ENCODE measurements at regions not wholly inside any gene's neighbourhood (a gene's known extent, or its start where the extent isn't known, plus 50 kb on each side); places are given as distances from the start of the nearest gene placed in this dataset.

- H3K27ac ChIP-seq: no peak overlapping the region
- TF ChIP-seq, protein P1, sequence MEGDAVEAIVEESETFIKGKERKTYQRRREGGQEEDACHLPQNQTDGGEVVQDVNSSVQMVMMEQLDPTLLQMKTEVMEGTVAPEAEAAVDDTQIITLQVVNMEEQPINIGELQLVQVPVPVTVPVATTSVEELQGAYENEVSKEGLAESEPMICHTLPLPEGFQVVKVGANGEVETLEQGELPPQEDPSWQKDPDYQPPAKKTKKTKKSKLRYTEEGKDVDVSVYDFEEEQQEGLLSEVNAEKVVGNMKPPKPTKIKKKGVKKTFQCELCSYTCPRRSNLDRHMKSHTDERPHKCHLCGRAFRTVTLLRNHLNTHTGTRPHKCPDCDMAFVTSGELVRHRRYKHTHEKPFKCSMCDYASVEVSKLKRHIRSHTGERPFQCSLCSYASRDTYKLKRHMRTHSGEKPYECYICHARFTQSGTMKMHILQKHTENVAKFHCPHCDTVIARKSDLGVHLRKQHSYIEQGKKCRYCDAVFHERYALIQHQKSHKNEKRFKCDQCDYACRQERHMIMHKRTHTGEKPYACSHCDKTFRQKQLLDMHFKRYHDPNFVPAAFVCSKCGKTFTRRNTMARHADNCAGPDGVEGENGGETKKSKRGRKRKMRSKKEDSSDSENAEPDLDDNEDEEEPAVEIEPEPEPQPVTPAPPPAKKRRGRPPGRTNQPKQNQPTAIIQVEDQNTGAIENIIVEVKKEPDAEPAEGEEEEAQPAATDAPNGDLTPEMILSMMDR (conservative IDR thresholded peaks at IDR 0.05): no peak
- no peak for TF ChIP-seq ZFX (IDR thresholded peaks at IDR 0.05)
These were observed 247.3 kb downstream of the TTLL7 start for GRCh38 chr1:83751602-83752001.

DNA sequence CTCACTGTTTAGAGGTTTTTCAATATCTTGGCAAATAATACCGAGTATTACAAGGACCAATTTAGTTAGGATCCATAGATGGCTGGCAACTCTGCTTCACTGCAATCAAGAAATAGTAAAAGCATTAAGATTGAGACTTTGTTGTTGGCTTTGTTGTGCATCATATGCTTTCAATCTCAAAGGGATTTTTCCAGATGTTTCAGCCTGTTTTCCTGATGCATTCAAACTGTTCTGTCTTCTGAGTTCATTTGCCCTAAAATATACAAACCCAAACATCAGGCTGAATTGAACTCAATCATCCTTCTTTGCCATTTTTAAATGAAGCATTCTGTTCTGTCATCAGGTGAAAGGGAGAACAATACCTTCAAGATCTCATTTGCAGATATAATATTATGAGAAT lies 248.7 kb downstream of the TTLL7 start:
- no peak overlapping the region for H3K27ac ChIP-seq
- TF ChIP-seq ZFX (IDR thresholded peaks at IDR 0.05): no peak
- TF ChIP-seq, protein P1 (conservative IDR thresholded peaks at IDR 0.05): no peak

DNA sequence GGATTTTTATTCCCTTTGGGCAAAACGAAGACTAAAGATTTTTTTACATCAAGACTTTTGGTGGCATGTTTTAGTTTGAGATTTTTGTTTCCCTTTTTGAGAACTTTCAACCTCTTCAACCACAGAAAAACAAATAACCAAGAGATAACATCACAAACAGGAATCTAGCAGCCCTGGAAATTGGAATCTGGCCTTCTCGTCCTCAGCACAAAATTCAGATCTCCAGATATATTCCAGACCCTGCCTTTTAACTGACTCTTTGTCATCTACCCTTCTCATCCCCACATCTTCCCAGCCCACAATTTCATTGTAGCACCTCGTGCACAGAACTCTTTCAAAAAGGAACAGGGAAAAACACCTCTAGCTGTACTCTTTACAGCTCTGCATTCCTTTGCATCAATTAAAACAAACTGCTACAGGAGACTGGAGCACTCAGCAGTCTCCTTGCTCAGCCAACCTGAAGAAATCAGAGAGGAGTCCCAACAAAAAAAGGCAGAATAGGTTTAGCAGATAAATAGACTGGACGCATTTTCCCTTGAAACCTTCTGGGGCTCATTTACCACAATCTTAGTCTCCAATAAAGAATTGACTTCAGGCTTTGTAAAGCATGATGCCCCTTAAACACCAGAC lies 251.0 kb downstream of the TTLL7 start:
- H3K27ac ChIP-seq: no peak overlapping the region
- no peak for TF ChIP-seq ZFX (IDR thresholded peaks at IDR 0.05)
- TF ChIP-seq, protein P1 (conservative IDR thresholded peaks at IDR 0.05): no peak

DNA sequence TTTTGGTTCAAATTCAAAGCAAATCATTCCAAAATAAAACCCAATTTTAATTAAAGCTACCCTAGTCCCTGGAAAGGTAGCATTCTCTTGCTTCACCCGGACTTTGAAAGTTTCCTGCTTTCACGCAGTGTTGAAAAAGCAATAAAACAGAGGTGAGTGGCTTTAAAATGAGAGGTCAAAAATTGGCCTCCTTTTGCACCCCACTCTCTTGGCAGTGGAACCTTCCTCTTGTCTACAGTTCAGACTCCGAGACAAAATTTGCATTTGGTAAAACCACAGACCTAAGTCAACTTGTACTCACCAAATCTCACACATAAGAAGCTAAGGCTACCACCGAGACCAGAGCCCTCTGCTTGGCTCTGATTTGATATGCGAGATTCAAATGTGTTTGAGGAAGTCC lies 252.7 kb downstream of the TTLL7 start:
- TF ChIP-seq, protein P1 (conservative IDR thresholded peaks at IDR 0.05): no peak
- TF ChIP-seq ZFX (IDR thresholded peaks at IDR 0.05): no peak
- no peak overlapping the region for H3K27ac ChIP-seq

DNA sequence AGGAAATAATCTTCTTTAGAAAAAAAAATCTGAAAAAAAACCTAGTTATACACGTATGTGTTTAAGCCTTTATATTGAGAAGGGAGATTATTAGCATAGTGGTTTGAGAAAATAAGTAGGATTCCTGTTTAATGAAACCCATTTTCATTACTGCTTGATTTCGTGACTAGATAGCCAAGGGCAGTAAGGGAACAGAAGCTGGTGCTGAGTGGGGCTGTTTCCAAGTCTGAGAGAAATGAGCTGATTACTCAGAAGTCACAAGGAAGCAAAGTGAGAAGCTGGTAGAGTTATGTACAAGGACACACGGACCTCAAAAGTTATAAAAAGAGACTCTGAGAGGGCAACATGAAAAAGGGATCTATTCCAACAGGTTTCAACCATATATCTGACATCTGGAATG lies 256.5 kb downstream of the TTLL7 start:
- H3K27ac ChIP-seq: no peak overlapping the region
- TF ChIP-seq ZFX (IDR thresholded peaks at IDR 0.05): no peak
- TF ChIP-seq, protein P1 (conservative IDR thresholded peaks at IDR 0.05): no peak

- TF ChIP-seq, protein P1 (conservative IDR thresholded peaks at IDR 0.05): no peak
- TF ChIP-seq ZFX (IDR thresholded peaks at IDR 0.05): no peak
- no peak overlapping the region for H3K27ac ChIP-seq
These were observed 257.2 kb downstream of the TTLL7 start for GRCh38 chr1:83741770-83742169.

DNA sequence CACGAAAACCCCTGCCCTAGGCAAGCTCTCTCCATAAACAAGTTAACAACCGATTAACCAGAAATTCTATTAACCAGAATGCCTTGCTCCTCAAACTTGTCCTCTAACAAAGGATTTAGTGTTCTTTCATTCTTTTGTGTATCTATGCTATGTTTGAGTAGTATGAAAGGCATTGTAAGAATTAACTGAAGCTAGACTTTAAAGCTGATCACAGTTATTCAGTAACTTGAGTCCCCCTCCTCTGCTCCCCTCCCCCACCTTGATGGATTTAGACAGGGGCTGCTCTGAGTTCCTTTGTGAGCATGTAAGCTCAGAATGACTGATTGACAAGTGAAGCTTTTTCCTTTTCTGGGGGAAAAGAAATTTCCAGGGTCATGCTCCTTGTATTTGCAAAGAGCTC lies 257.6 kb downstream of the TTLL7 start:
- TF ChIP-seq, protein P1 (conservative IDR thresholded peaks at IDR 0.05): no peak
- no peak for TF ChIP-seq ZFX (IDR thresholded peaks at IDR 0.05)

More for the DNA sequence above, 257.6 kb downstream of the TTLL7 start:
- no peak overlapping the region for H3K27ac ChIP-seq

Data from C4-2B (cell line).